H9 (cell line): ENCODE measurements at regions not wholly inside any gene's neighbourhood (a gene's known extent, or its start where the extent isn't known, plus 50 kb on each side); places are given as distances from the start of the nearest gene placed in this dataset.

Source experiments
- DNase-seq: peaks from one replicate; pipeline ENCODE4 v3.0.0-alpha.2; 2017
- H2AFZ ChIP-seq: one replicate; pipeline ENCODE4 v1.6.1; 2013; ENCODE audit warnings: mild to moderate bottlenecking, low read length, control low read depth, moderate library complexity
- H2AK5ac ChIP-seq: 2 replicates; pipeline ENCODE4 v1.6.1; 2013; ENCODE audit warnings: low read length, control low read depth, mixed read lengths; ENCODE audit not compliant: insufficient read length
- H2BK120ac ChIP-seq: one replicate; pipeline ENCODE4 v1.6.1; 2013; ENCODE audit warnings: low read depth, mild to moderate bottlenecking, low read length, control low read depth, inconsistent platforms; ENCODE audit not compliant: poor library complexity, severe bottlenecking
- H2BK12ac ChIP-seq: 2 replicates; pipeline ENCODE4 v1.6.1; 2013; ENCODE audit warnings: low read length, control low read depth, mixed read lengths, low read depth; ENCODE audit not compliant: insufficient read length
- H2BK15ac ChIP-seq: 2 replicates; pipeline ENCODE4 v1.6.1; 2013; ENCODE audit warnings: low read depth, low read length, control low read depth
- H2BK20ac ChIP-seq: one replicate; pipeline ENCODE4 v1.6.1; 2013; ENCODE audit warnings: low read depth, mild to moderate bottlenecking, low read length, control low read depth, inconsistent platforms; ENCODE audit not compliant: poor library complexity, severe bottlenecking
- H2BK5ac ChIP-seq: 2 replicates; pipeline ENCODE4 v1.6.1; 2013; ENCODE audit warnings: low read length, control low read depth, mixed read lengths; ENCODE audit not compliant: insufficient read length
- H3K14ac ChIP-seq: 2 replicates; pipeline ENCODE4 v1.6.1; 2013; ENCODE audit warnings: low read length, control low read depth; ENCODE audit not compliant: insufficient read depth
- H3K18ac ChIP-seq: 2 replicates; pipeline ENCODE4 v1.6.1; 2013; ENCODE audit warnings: low read depth, mild to moderate bottlenecking, mixed read lengths, low read length, control low read depth; ENCODE audit not compliant: insufficient read length
- H3K23ac ChIP-seq: 2 replicates; pipeline ENCODE4 v1.6.1; 2013; ENCODE audit warnings: low read length, control low read depth, mixed read lengths, low read depth; ENCODE audit not compliant: insufficient read length
- H3K23me2 ChIP-seq: 2 replicates; pipeline ENCODE4 v1.6.1; 2013; ENCODE audit warnings: low read depth, mild to moderate bottlenecking, mixed read lengths, low read length, control low read depth; ENCODE audit not compliant: insufficient read length, poor library complexity, severe bottlenecking
- H3K27ac ChIP-seq: 2 replicates; pipeline ENCODE4 v1.5.1; 2013; ENCODE audit warnings: low read length, control low read depth, mixed read lengths, low read depth; ENCODE audit not compliant: insufficient read length
- H3K27me3 ChIP-seq: 2 replicates; pipeline ENCODE4 v1.6.1; 2013; ENCODE audit warnings: low read length, control low read depth, inconsistent platforms; ENCODE audit not compliant: insufficient read depth
- H3K4ac ChIP-seq: 2 replicates; pipeline ENCODE4 v1.6.1; 2013; ENCODE audit warnings: low read depth, mild to moderate bottlenecking, control low read depth, inconsistent platforms, low read length, moderate library complexity
- H3K4me1 ChIP-seq: 2 replicates; pipeline ENCODE4 v1.6.1; 2013; ENCODE audit warnings: low read length, control low read depth, inconsistent platforms; ENCODE audit not compliant: insufficient read depth
- H3K4me2 ChIP-seq: 2 replicates; pipeline ENCODE4 v1.6.1; 2013; ENCODE audit warnings: low read length, control low read depth, mixed read lengths; ENCODE audit not compliant: insufficient read length, insufficient read depth
- H3K56ac ChIP-seq: 2 replicates; pipeline ENCODE4 v1.6.1; 2013; ENCODE audit warnings: low read depth, mild to moderate bottlenecking, mixed read lengths, low read length, control low read depth; ENCODE audit not compliant: insufficient read length
- H3K79me1 ChIP-seq: 2 replicates; pipeline ENCODE4 v1.6.1; 2013; ENCODE audit warnings: low read depth, mild to moderate bottlenecking, moderate library complexity, low read length, control low read depth, inconsistent platforms; ENCODE audit not compliant: insufficient read depth, poor library complexity, severe bottlenecking
- H3K79me2 ChIP-seq: 2 replicates; pipeline ENCODE4 v1.6.1; 2013; ENCODE audit warnings: low read length, control low read depth, inconsistent platforms; ENCODE audit not compliant: insufficient read depth
- H3K9ac ChIP-seq: 2 replicates; pipeline ENCODE4 v1.6.1; 2013; ENCODE audit warnings: low read length, control low read depth, mixed read lengths; ENCODE audit not compliant: insufficient read length; ENCODE audit errors: extremely low read depth
- H3K9me3 ChIP-seq: one replicate; pipeline ENCODE4 v1.6.1; 2013; ENCODE audit warnings: low read depth, low read length, inconsistent platforms; ENCODE audit not compliant: control insufficient read depth
- H3T11ph ChIP-seq: one replicate; pipeline ENCODE4 v1.6.1; 2013; ENCODE audit warnings: mild to moderate bottlenecking, low read length, control low read depth, inconsistent platforms
- H4K20me1 ChIP-seq: one replicate; pipeline ENCODE4 v1.6.1; 2013; ENCODE audit not compliant: control insufficient read depth, insufficient read length, insufficient read depth
- H4K5ac ChIP-seq: 2 replicates; pipeline ENCODE4 v1.6.1; 2013; ENCODE audit warnings: low read depth, mild to moderate bottlenecking, mixed read lengths, low read length, control low read depth; ENCODE audit not compliant: insufficient read length
- H4K8ac ChIP-seq: replicated peaks from 2 replicates; pipeline ENCODE4 v1.6.1; 2013; ENCODE audit warnings: low read length, control low read depth, mixed read lengths, low read depth; ENCODE audit not compliant: insufficient read length
- H4K91ac ChIP-seq: 2 replicates; pipeline ENCODE4 v1.6.1; 2013; ENCODE audit warnings: low read depth, mild to moderate bottlenecking, moderate library complexity, mixed read lengths, low read length, control low read depth; ENCODE audit not compliant: insufficient read length
- H3K27ac Mint-ChIP-seq, 3 experiments: 2 replicates in 2 of 3; 3 replicates in 1 of 3; pipeline ENCODE4 v1.8.0; 2020 to 2021; ENCODE audit warnings: mixed read lengths in 3 of 3, mild to moderate bottlenecking in 1 of 3, moderate library complexity in 1 of 3
- H3K27me3 Mint-ChIP-seq: 2 replicates; pipeline ENCODE4 v1.8.0; 2021; ENCODE audit warnings: low read depth, mild to moderate bottlenecking, moderate library complexity, mixed read lengths
- H3K36me3 Mint-ChIP-seq, 3 experiments: 2 replicates in 2 of 3; 3 replicates in 1 of 3; pipeline ENCODE4 v1.8.0; 2020 to 2021; ENCODE audit warnings: low read depth in 3 of 3, mixed read lengths in 3 of 3; ENCODE audit not compliant: insufficient read depth in 1 of 3
- H3K4me1 Mint-ChIP-seq, 2 experiments: 2 replicates each; pipeline ENCODE4 v1.8.0; 2020; ENCODE audit warnings: mixed read lengths in 2 of 2
- H3K4me3 Mint-ChIP-seq, 2 experiments: 2 replicates in 1 of 2; 3 replicates in 1 of 2; pipeline ENCODE4 v1.8.0; 2020 to 2021; ENCODE audit warnings: mild to moderate bottlenecking in 2 of 2, mixed read lengths in 2 of 2, moderate library complexity in 1 of 2
- H3K9me3 Mint-ChIP-seq, 2 experiments: 2 replicates in 1 of 2; 3 replicates in 1 of 2; pipeline ENCODE4 v1.8.0; 2020; ENCODE audit warnings: mild to moderate bottlenecking in 2 of 2, mixed read lengths in 2 of 2, moderate library complexity in 1 of 2
- CTCF ChIP-seq: fragments of 200-600 bp; sonication (generic); conservative IDR thresholded peaks from 3 replicates; pipeline ENCODE4 v1.8.0; 2021; ENCODE audit warnings: antibody characterized with exemption, mild to moderate bottlenecking
- WGBS: extraction: QIAGEN DNeasy Blood & Tissue Kit; methylation state at CpG from one replicate; pipeline ENCODE4 v1.1.7; 2013; ENCODE audit warnings: missing lambda C conversion rate, low lambda C conversion rate, mixed read lengths; ENCODE audit not compliant: insufficient read length; ENCODE audit errors: extremely low coverage; 5-methylcytosine and 5-hydroxymethylcytosine counted together

DNA sequence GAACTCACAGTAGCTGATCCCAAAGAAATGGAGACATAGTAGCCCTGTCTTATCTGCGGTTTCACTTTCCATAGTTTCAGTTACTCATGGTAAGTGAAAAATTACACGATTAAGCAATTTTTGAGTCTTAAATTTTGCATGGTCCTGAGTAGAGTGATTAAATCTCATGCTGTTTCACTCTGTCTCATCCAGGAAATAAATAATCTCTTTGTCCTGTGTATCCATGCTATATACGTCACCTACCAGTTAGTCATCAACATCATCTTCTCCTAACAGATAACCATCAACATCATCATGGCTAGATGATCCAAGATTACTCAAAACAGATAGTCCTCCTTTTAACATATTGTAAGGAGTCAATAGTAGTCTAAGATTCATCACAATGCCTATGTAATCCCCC lies 1589.3 kb downstream of the BRINP3 start:
- no peak overlapping the region for H3K27ac Mint-ChIP-seq
- H2AFZ ChIP-seq = no peak overlapping the region

More for the DNA sequence above, 1589.3 kb downstream of the BRINP3 start:
- TF ChIP-seq CTCF = no peak
- Histone ChIP-seq H3K56ac (no peak overlapping the region), H2BK12ac (no peak overlapping the region), H2BK120ac (no peak overlapping the region), H3K14ac (no peak overlapping the region), H2BK20ac (no peak overlapping the region), H3K79me1 (no peaks in the 10 kb centered on the region), H3K4ac (no peak overlapping the region), H4K20me1 (no peaks in the 10 kb centered on the region), H3T11ph (no peak overlapping the region), H3K27me3 (no peaks in the 10 kb centered on the region), H3K23me2 (no peaks in the 10 kb centered on the region), H2BK15ac (no peak overlapping the region), H3K23ac (no peak overlapping the region), H4K91ac (no peak overlapping the region), H3K9ac (no peak overlapping the region), H3K4me2 (no peak overlapping the region), H4K5ac (no peak overlapping the region), H4K8ac (no peak overlapping the region), H2BK5ac (no peak overlapping the region), H3K18ac (no peak overlapping the region), H3K9me3 (no peaks in the 10 kb centered on the region), H2AK5ac (no peak overlapping the region), H3K27ac (no peak overlapping the region), H3K4me1 (no peaks in the 10 kb centered on the region), H3K79me2 (no peaks in the 10 kb centered on the region)
- WGBS = no CpG with 5 or more reads among the region's 3 CpGs
- Mint-ChIP-seq H3K4me3 (no peak overlapping the region), H3K9me3 (no peaks in the 10 kb centered on the region), H3K4me1 (no peaks in the 10 kb centered on the region), H3K27me3 (no peaks in the 10 kb centered on the region), H3K36me3 (no peaks in the 10 kb centered on the region)
- DNase-seq = no peak
